ENCODE measurements at regions not wholly inside any gene's neighbourhood (a gene's known extent, or its start where the extent isn't known, plus 50 kb on each side); places are given as distances from the start of the nearest gene placed in this dataset.

DNA sequence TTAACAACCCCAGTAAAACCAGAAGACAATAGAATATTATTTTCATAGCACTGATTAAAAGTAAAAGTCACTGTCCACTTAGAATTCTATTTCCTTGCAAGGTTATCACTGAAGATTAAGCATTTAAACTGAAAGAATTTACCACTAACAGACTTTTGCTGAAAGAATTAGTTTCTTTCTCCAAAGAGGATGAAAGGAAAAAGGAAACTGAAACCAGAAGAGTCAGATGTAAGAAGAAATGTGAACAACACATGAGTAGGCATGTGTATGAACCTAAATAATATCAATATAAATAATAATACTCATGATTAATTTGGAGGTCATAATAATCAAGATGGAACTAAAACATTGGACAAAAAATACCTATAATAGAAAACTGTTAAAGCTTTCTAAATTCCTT, 82.4 kb upstream of the KLHL29 start:
- Histone ChIP-seq H3K36me3 (no peaks in the 10 kb centered on the region), H3K4me1 (no peaks in the 10 kb centered on the region), H3K27me3 (no peaks in the 10 kb centered on the region), H3K4me3 (no peak overlapping the region), H3K9me3 (no peaks in the 10 kb centered on the region), H3K27ac (no peak overlapping the region)
- TF ChIP-seq, protein P1, sequence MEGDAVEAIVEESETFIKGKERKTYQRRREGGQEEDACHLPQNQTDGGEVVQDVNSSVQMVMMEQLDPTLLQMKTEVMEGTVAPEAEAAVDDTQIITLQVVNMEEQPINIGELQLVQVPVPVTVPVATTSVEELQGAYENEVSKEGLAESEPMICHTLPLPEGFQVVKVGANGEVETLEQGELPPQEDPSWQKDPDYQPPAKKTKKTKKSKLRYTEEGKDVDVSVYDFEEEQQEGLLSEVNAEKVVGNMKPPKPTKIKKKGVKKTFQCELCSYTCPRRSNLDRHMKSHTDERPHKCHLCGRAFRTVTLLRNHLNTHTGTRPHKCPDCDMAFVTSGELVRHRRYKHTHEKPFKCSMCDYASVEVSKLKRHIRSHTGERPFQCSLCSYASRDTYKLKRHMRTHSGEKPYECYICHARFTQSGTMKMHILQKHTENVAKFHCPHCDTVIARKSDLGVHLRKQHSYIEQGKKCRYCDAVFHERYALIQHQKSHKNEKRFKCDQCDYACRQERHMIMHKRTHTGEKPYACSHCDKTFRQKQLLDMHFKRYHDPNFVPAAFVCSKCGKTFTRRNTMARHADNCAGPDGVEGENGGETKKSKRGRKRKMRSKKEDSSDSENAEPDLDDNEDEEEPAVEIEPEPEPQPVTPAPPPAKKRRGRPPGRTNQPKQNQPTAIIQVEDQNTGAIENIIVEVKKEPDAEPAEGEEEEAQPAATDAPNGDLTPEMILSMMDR (IDR thresholded peaks at IDR 0.05), result no peak
- TF ChIP-seq POLR2A (IDR thresholded peaks at IDR 0.05), result no peak
- TF ChIP-seq POLR2AphosphoS5 (IDR thresholded peaks at IDR 0.05; ENCODE audit: insufficient read depth in 1 of 2, low read depth in 1 of 2), result no peak
- no peak for DNase-seq (ENCODE audit: extremely low spot score in 2 of 2)
- intact Hi-C loops (cut with DNase I), result no loop called here

DNA sequence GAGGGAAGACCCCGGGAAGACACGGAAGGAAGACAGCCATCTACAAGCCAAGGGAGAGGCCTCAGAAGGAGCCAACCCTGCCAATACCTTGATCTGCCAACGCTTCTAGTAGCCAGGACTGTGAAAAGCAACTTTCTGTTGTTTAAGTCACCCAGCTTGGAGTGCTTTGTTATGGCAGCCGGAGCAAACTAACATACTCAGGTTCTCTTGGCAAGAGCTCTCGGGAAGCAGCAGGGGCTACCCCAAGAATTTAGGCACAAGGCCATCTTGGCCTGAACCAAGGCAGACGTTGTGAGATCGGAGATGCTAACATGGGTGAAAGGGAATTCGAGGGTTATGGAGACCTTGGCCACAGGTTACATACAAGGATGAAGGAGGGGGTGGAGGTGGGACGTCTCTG, 78.6 kb upstream of the KLHL29 start:
- Histone ChIP-seq H3K27ac (no peak overlapping the region), H3K36me3 (no peaks in the 10 kb centered on the region), H3K27me3 (no peaks in the 10 kb centered on the region), H3K4me1 (no peaks in the 10 kb centered on the region), H3K4me3 (no peak overlapping the region), H3K9me3 (no peaks in the 10 kb centered on the region)
- no peak for DNase-seq (ENCODE audit: extremely low spot score in 2 of 2)
- TF ChIP-seq POLR2A (IDR thresholded peaks at IDR 0.05), result no peak
- TF ChIP-seq, protein P1 (IDR thresholded peaks at IDR 0.05), result no peak
- no peak for TF ChIP-seq POLR2AphosphoS5 (IDR thresholded peaks at IDR 0.05; ENCODE audit: insufficient read depth in 1 of 2, low read depth in 1 of 2)
- intact Hi-C loops (cut with DNase I), result no loop called here

DNA sequence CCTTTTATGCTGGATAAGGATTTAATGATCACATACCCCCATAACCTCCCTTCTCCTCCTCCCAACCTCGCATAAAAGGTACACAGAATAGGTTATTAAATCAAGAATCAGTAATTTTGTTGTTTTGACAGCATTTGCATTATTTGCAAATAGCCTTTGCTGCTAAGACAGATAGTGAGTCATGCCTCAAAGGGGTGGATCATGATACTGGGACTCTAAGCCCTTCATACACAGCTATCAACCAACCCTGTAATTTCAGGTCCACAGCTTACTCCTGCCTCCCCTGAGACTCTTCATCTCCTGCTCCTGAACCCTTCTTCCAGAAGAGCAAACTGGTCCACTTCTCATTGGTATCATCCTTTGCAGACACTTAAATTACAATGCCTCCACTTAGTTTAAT, 73.8 kb upstream of the KLHL29 start:
- no peaks in the 10 kb centered on the region for H3K4me1 ChIP-seq
- intact Hi-C loops (cut with DNase I), result no loop called here
- H3K9me3 ChIP-seq, result no peaks in the 10 kb centered on the region
- no peak overlapping the region for H3K4me3 ChIP-seq
- no peak overlapping the region for H3K27ac ChIP-seq
- TF ChIP-seq POLR2AphosphoS5 (IDR thresholded peaks at IDR 0.05; ENCODE audit: insufficient read depth in 1 of 2, low read depth in 1 of 2) (no peak), POLR2A (IDR thresholded peaks at IDR 0.05) (no peak)
- TF ChIP-seq, protein P1 (IDR thresholded peaks at IDR 0.05), result no peak
- no peaks in the 10 kb centered on the region for H3K36me3 ChIP-seq
- no peak for DNase-seq (ENCODE audit: extremely low spot score in 2 of 2)
- no peaks in the 10 kb centered on the region for H3K27me3 ChIP-seq

DNA sequence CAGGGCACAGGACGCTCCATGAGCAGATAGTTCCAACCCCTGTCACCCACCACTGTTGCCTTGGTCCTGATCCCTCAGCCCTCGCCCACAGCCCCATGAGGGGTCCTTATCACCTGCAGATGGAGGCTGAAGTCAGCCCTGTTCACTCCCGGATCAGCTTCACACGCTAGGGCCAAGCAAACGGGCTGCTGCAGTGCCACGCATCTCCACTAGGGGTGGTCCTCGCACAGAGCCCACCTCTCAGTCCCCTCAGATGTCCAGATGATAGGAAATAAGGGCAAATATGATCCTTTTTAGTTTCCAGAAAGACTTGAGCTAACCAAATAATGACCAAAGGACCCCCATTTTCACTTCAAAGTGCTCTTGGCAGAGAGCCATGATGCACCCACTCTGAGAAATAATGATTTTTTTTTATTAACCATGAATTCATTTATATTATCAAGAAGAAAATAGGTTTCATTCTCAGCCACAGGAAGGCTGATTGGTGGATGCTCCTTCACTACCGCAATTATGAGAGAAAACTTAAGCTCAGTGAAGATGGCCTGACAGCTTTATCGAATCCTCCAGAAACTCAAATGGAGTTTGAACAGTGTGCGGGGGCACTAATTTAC, 71.9 kb upstream of the KLHL29 start:
- no peaks in the 10 kb centered on the region for H3K9me3 ChIP-seq
- H3K27me3 ChIP-seq, result no peaks in the 10 kb centered on the region
- H3K4me1 ChIP-seq, result no peaks in the 10 kb centered on the region
- H3K27ac ChIP-seq, result no peak overlapping the region
- H3K4me3 ChIP-seq, result no peak overlapping the region
- intact Hi-C loops (cut with DNase I), result no loop called here
- TF ChIP-seq, protein P1 (IDR thresholded peaks at IDR 0.05), result peak in 1 of 3 experiments; percentile 10
- TF ChIP-seq POLR2AphosphoS5 (IDR thresholded peaks at IDR 0.05; ENCODE audit: insufficient read depth in 1 of 2, low read depth in 1 of 2), result no peak
- DNase-seq (ENCODE audit: extremely low spot score in 2 of 2), result no peak
- no peaks in the 10 kb centered on the region for H3K36me3 ChIP-seq

DNA sequence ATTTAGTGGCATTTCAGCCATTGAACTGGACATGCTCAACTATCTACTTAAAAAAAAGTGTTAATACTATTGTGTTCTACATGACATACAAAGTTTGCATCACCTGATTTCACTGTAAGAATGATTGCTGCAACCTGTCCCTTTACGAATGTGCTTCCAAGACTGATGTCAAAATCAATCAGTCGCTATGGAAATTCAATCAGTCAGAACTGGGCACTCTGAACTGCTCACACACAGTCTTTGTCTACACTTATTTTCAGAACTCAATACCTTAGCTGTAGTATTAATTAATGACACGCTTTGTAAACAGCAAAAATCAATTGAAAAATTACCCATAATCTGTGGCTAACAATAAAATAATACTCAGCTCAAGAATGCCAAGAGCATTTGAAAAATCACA, 70.3 kb upstream of the KLHL29 start:
- no peaks in the 10 kb centered on the region for H3K36me3 ChIP-seq
- H3K4me3 ChIP-seq, result no peak overlapping the region
- TF ChIP-seq POLR2A (IDR thresholded peaks at IDR 0.05), result no peak
- TF ChIP-seq, protein P1 (IDR thresholded peaks at IDR 0.05), result no peak
- TF ChIP-seq POLR2AphosphoS5 (IDR thresholded peaks at IDR 0.05; ENCODE audit: insufficient read depth in 1 of 2, low read depth in 1 of 2), result no peak
- H3K27me3 ChIP-seq, result no peaks in the 10 kb centered on the region
- no peak for DNase-seq (ENCODE audit: extremely low spot score in 2 of 2)
- intact Hi-C loops (cut with DNase I), result no loop called here
- no peaks in the 10 kb centered on the region for H3K4me1 ChIP-seq
- no peak overlapping the region for H3K27ac ChIP-seq
- H3K9me3 ChIP-seq, result no peaks in the 10 kb centered on the region

Measured in vagina (tissue), 2 donors.